MM.1S (cell line): ENCODE measurements at regions not wholly inside any gene's neighbourhood (a gene's known extent, or its start where the extent isn't known, plus 50 kb on each side); places are given as distances from the start of the nearest gene placed in this dataset.

Experiments used
- DNase-seq: peaks from one replicate; pipeline ENCODE4 v3.0.0-alpha.2; 2015
- H2AFZ ChIP-seq: fragments of 300-600 bp; sonication (generic); 2 replicates; pipeline ENCODE4 v1.6.0; 2016; ENCODE audit warnings: antibody characterized with exemption, low read length
- H3F3A ChIP-seq: fragments of 300-600 bp; sonication (generic); 2 replicates; pipeline ENCODE4 v1.6.1; 2016; ENCODE audit warnings: mild to moderate bottlenecking, antibody characterized with exemption, low read length, moderate library complexity, mixed read lengths; ENCODE audit not compliant: insufficient read depth
- H3K27ac ChIP-seq: fragments of 300-600 bp; sonication (generic); 2 replicates; pipeline ENCODE4 v1.5.1; 2016; ENCODE audit warnings: mild to moderate bottlenecking, low read length
- H3K27me3 ChIP-seq: fragments of 300-600 bp; sonication (generic); replicated peaks from 2 replicates; pipeline ENCODE4 v1.6.0; 2016; ENCODE audit warnings: low read length; ENCODE audit not compliant: insufficient read depth
- H3K36me3 ChIP-seq: fragments of 300-600 bp; sonication (generic); replicated peaks from 2 replicates; pipeline ENCODE4 v1.6.1; 2016; ENCODE audit warnings: mild to moderate bottlenecking, low read length, mixed read lengths; ENCODE audit not compliant: insufficient read depth
- H3K4me1 ChIP-seq: fragments of 300-600 bp; sonication (generic); 2 replicates; pipeline ENCODE4 v1.6.1; 2016; ENCODE audit warnings: low read length, mixed read lengths
- H3K4me2 ChIP-seq: fragments of 300-600 bp; sonication (generic); 2 replicates; pipeline ENCODE4 v1.6.0; 2016; ENCODE audit warnings: low read depth, low read length
- H3K4me3 ChIP-seq: fragments of 300-600 bp; sonication (generic); 2 replicates; pipeline ENCODE4 v1.5.1; 2016; ENCODE audit warnings: low read length, mixed read lengths
- H3K79me2 ChIP-seq: fragments of 300-600 bp; sonication (generic); 2 replicates; pipeline ENCODE4 v1.6.1; 2016; ENCODE audit warnings: mixed run types, low read length, mixed read lengths
- H3K9ac ChIP-seq: fragments of 300-600 bp; sonication (generic); 2 replicates; pipeline ENCODE4 v1.6.1; 2016; ENCODE audit warnings: low read length, mixed read lengths
- H3K9me2 ChIP-seq: fragments of 300-600 bp; sonication (generic); replicated peaks from 2 replicates; pipeline ENCODE4 v1.6.1; 2016; ENCODE audit warnings: mild to moderate bottlenecking, low read length, mixed read lengths; ENCODE audit not compliant: insufficient read depth
- H3K9me3 ChIP-seq: fragments of 300-600 bp; sonication (generic); replicated peaks from 2 replicates; pipeline ENCODE4 v1.6.1; 2016; ENCODE audit warnings: mild to moderate bottlenecking, low read length, mixed read lengths; ENCODE audit not compliant: insufficient read depth
- H4K20me1 ChIP-seq: fragments of 300-600 bp; sonication (generic); 2 replicates; pipeline ENCODE4 v1.6.1; 2016; ENCODE audit warnings: mild to moderate bottlenecking, low read length, moderate library complexity, mixed read lengths; ENCODE audit not compliant: insufficient read depth
- EZH2 ChIP-seq: fragments of 300-600 bp; sonication (generic); optimal IDR thresholded peaks from 2 replicates; pipeline ENCODE3; 2017; ENCODE audit warnings: low read depth, mild to moderate bottlenecking, antibody characterized with exemption, low read length, mixed read lengths
- EZH2phosphoT487 ChIP-seq: fragments of 300-600 bp; sonication (generic); IDR thresholded peaks from 2 replicates; pipeline ENCODE4 v1.6.1; 2018; ENCODE audit warnings: antibody characterized with exemption, low read length
- TF ChIP-seq, protein P1 (sequence below): fragments of 300-600 bp; sonication (generic); IDR thresholded peaks from 2 replicates; pipeline ENCODE4 v1.5.1; 2016; ENCODE audit warnings: antibody characterized with exemption, low read length, mixed read lengths

DNA sequence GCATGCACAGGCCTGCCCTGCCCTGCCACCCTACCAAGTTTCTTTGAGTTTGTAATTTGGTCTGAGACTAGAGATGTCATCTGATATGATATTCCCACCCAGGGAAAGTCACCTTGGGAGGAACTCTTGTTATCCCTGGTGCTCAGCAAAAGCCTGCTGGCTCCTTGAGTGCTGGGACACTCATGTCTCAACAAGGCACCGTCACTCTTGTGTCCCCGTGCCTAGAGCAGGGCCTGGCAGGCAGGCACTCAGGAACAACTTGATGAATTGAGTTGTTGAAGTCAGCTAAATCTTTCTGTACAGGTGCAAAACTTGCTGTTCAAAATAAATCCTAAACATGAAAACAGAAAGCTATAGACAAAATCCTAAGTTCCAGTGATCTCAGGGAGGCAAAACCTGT is 345.4 kb downstream of the KCNRG start:
- Histone ChIP-seq H4K20me1 (no peaks in the 10 kb centered on the region), H2AFZ (no peak overlapping the region), H3K4me2 (peak overlapping the region; percentile 45), H3K9me2 (no peaks in the 10 kb centered on the region), H3K27me3 (no peaks in the 10 kb centered on the region), H3K27ac (no peak overlapping the region), H3K36me3 (no peaks in the 10 kb centered on the region), H3K4me1 (peaks cover 42% of the 10 kb centered on the region), H3K9me3 (no peaks in the 10 kb centered on the region), H3K4me3 (no peak overlapping the region), H3F3A (peaks cover 16% of the 10 kb centered on the region), H3K9ac (no peak overlapping the region), H3K79me2 (no peaks in the 10 kb centered on the region)
- no peak for TF ChIP-seq EZH2phosphoT487
- TF ChIP-seq EZH2: no peak
- TF ChIP-seq, protein P1, sequence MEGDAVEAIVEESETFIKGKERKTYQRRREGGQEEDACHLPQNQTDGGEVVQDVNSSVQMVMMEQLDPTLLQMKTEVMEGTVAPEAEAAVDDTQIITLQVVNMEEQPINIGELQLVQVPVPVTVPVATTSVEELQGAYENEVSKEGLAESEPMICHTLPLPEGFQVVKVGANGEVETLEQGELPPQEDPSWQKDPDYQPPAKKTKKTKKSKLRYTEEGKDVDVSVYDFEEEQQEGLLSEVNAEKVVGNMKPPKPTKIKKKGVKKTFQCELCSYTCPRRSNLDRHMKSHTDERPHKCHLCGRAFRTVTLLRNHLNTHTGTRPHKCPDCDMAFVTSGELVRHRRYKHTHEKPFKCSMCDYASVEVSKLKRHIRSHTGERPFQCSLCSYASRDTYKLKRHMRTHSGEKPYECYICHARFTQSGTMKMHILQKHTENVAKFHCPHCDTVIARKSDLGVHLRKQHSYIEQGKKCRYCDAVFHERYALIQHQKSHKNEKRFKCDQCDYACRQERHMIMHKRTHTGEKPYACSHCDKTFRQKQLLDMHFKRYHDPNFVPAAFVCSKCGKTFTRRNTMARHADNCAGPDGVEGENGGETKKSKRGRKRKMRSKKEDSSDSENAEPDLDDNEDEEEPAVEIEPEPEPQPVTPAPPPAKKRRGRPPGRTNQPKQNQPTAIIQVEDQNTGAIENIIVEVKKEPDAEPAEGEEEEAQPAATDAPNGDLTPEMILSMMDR: no peak
- no peak for DNase-seq

DNA sequence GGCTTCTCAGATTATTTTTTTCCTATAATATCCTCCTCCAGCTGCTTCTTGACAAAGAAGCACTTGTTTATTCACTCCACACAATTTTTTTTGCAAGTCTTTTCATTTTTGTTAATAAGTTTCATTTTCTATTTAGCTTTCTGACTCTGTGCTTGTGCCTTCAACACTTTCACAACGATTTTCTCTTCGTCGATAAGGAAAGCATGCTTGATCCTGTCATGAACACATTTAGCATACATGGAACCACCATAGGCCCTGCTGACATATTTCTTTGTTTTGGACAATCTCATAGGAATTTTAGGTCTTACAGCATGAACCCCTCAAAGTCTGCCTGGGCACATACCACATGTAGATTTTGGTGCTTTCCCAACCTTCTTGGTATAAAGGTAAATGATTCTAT is 346.0 kb downstream of the KCNRG start:
- no peaks in the 10 kb centered on the region for H3K27me3 ChIP-seq
- H3K4me1 ChIP-seq: peaks cover 42% of the 10 kb centered on the region
- DNase-seq: peak; percentile 54
- TF ChIP-seq, protein P1: no peak
- TF ChIP-seq EZH2phosphoT487: no peak
- TF ChIP-seq EZH2: no peak
- H3K4me2 ChIP-seq: peak overlapping the region; percentile 45
- H3K79me2 ChIP-seq: no peaks in the 10 kb centered on the region
- H4K20me1 ChIP-seq: no peaks in the 10 kb centered on the region
- H3K9me3 ChIP-seq: no peaks in the 10 kb centered on the region
- no peak overlapping the region for H3K27ac ChIP-seq
- no peak overlapping the region for H3K9ac ChIP-seq
- no peaks in the 10 kb centered on the region for H3K9me2 ChIP-seq
- H3F3A ChIP-seq: peaks cover 21% of the 10 kb centered on the region
- no peak overlapping the region for H3K4me3 ChIP-seq
- no peak overlapping the region for H2AFZ ChIP-seq
- no peaks in the 10 kb centered on the region for H3K36me3 ChIP-seq

DNA sequence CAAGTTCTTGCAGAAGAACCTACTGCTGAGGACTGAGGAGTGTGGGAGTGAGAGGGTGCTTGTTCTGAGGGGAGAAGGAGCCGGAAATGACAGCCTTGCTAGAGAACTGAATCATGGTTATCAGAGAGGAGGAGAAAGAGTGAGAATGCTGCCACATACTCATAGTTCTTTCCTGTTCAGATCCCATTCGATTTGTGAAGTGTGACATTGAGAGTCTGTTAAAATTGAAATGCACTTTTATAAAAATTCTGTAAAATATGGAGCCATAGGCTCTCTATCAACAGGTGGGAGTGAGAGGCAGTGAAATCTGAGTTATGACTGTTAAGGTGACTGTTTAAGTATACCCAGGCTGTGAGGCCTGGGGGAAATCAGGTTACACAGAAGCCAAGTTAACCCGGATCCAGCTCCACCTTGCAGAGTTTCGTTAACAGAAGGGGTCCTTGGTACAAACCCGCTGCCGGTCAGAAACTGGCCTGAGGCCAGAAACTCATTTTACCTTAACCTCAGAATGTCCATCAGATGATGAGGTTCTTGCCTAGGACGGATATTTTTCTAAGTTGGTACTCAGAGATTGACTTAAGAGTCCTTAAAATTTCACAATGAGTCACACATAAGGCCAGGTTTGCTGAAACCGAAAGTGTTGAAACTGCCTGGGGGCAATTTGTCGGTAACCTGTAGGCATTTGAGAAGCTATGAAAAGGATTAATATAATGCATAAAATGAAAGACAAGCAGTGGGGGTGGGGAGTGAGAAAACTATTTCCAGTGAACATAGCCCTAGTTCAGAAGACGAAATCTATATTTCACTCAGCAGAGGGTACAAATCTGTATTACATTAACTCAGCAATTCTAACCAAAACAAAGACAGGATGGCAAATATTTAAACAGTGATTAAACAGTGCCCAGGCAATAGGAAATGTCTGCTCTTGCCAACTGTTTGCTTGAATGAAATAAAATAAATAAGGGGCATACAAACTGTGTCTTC is 350.5 kb downstream of the KCNRG start:
- Histone ChIP-seq H3K4me1 (peaks cover 34% of the 10 kb centered on the region), H3K36me3 (no peaks in the 10 kb centered on the region), H3K4me3 (0 out of 2 replicates have a peak overlapping the region, but pooled peaks have one; percentile 12), H3K27ac (peak overlapping the region; percentile 81), H3K27me3 (no peaks in the 10 kb centered on the region), H3K9me3 (no peaks in the 10 kb centered on the region), H3K79me2 (no peaks in the 10 kb centered on the region), H3F3A (peaks cover 24% of the 10 kb centered on the region), H3K9me2 (no peaks in the 10 kb centered on the region), H3K9ac (no peak overlapping the region; the same call in 1 of the 2 replicates), H4K20me1 (no peaks in the 10 kb centered on the region), H2AFZ (0 out of 2 replicates have a peak overlapping the region, but pooled peaks have one; percentile 27), H3K4me2 (peak overlapping the region; percentile 70)
- DNase-seq: peak; percentile 91
- TF ChIP-seq, protein P1: no peak
- TF ChIP-seq EZH2phosphoT487: no peak
- no peak for TF ChIP-seq EZH2
